K562 (cell line): ENCODE measurements at regions not wholly inside any gene's neighbourhood (a gene's known extent, or its start where the extent isn't known, plus 50 kb on each side); places are given as distances from the start of the nearest gene placed in this dataset.

Source experiments
- ATAC-seq: fragments of 200-7000 bp; cut with Tn5 transposase; 3 replicates; pipeline ENCODE4 v1.9.1; 2020; ENCODE audit warnings: moderate library complexity
- BruUV-seq: library from RNA; stranded (reverse); fragments of 400-500 nt; replicated peaks from 2 replicates; lab custom pipeline; 2021; lab: Mats Ljungman, UMichigan
- CTCF ChIA-PET: fragments of 300-600 bp; formaldehyde crosslinking; extraction: SDS; loops from one replicate; lab custom pipeline; 2021; ENCODE audit warnings: low intra/inter-chr PET ratio; lab: Yijun Ruan, JAX
- POLR2A ChIA-PET: fragments of 300-600, 350-650 bp; sonication (Branson Sonifier 250); formaldehyde crosslinking; extraction: SDS; loops from one replicate; lab custom pipeline; 2021; ENCODE audit warnings: antibody characterized with exemption, inconsistent platforms; lab: Yijun Ruan, JAX
- DNase-seq, 4 experiments: peaks; one replicate each; pipeline versions ENCODE4 v3.0.0 to v3.0.0-alpha.2; 2011 to 2018; ENCODE audit warnings: low spot score in 3 of 4, mixed read lengths in 3 of 4; ENCODE audit errors: extremely low read depth in 1 of 4
- FAIRE-seq: peaks from 2 replicates; lab custom pipeline; 2011; peaks lifted over from hg19 to GRCh38; lab: Jason Lieb, UNC
- H2AFZ ChIP-seq: 2 replicates; pipeline ENCODE4 v1.6.0; 2011; ENCODE audit warnings: low read depth, low read length, control low read depth, inconsistent platforms
- H3K27ac ChIP-seq: fragments of 200-600 bp; 3 replicates; pipeline ENCODE4 v1.8.0; 2011; ENCODE audit warnings: low read depth, mild to moderate bottlenecking, control low read depth, inconsistent platforms, low read length, moderate library complexity, mixed read lengths; ENCODE audit errors: extremely low read depth
- H3K27me3 ChIP-seq, 2 experiments: fragments of 300-600 bp in 1 of 2; 2 replicates in 1 of 2; 3 replicates in 1 of 2; pipeline versions ENCODE4 v1.6.0 to v1.8.0; 2011; ENCODE audit warnings: inconsistent platforms in 2 of 2, low read length in 2 of 2, mild to moderate bottlenecking in 1 of 2, mixed read lengths in 1 of 2, moderate library complexity in 1 of 2; ENCODE audit not compliant: control insufficient read depth in 2 of 2, insufficient read depth in 2 of 2
- H3K36me3 ChIP-seq: fragments of 300-600 bp; 3 replicates; pipeline ENCODE4 v1.8.0; 2011; ENCODE audit warnings: mild to moderate bottlenecking, low read length, inconsistent platforms; ENCODE audit not compliant: control insufficient read depth, insufficient read depth
- H3K4me1 ChIP-seq, 2 experiments: fragments of 200-600 bp in 1 of 2; replicated peaks in 1 of 2; 2 replicates in 1 of 2; 3 replicates in 1 of 2; pipeline versions ENCODE4 v1.5.1 to v1.8.0; 2011; ENCODE audit warnings: inconsistent platforms in 2 of 2, low read length in 2 of 2, mild to moderate bottlenecking in 1 of 2, mixed read lengths in 1 of 2, moderate library complexity in 1 of 2; ENCODE audit not compliant: control insufficient read depth in 2 of 2, insufficient read depth in 2 of 2
- H3K4me2 ChIP-seq: 2 replicates; pipeline ENCODE4 v1.6.1; 2011; ENCODE audit warnings: low read length, control low read depth, inconsistent platforms, mixed read lengths; ENCODE audit not compliant: insufficient read depth
- H3K4me3 ChIP-seq: fragments of 200-600 bp; sonication (generic), shearing (Covaris generic); 2 replicates; pipeline ENCODE4 v1.5.1; 2016; ENCODE audit warnings: control low read depth, inconsistent platforms
- H3K79me2 ChIP-seq: fragments of 200-600 bp; 3 replicates; pipeline ENCODE4 v1.8.0; 2011; ENCODE audit warnings: low read length, inconsistent platforms; ENCODE audit not compliant: control insufficient read depth, insufficient read depth
- H3K9ac ChIP-seq, 2 experiments: 2 replicates each; pipeline versions ENCODE4 v1.6.0 to v1.6.1; 2011; ENCODE audit warnings: low read depth in 2 of 2, low read length in 2 of 2, control low read depth in 1 of 2, inconsistent platforms in 1 of 2, mild to moderate bottlenecking in 1 of 2, mixed read lengths in 1 of 2; ENCODE audit not compliant: insufficient read depth in 1 of 2
- H3K9me1 ChIP-seq: one replicate; pipeline ENCODE4 v1.6.0; 2011; ENCODE audit warnings: inconsistent platforms, mild to moderate bottlenecking, low read length, moderate library complexity; ENCODE audit not compliant: control insufficient read depth, insufficient read depth
- H3K9me3 ChIP-seq: replicated peaks from 2 replicates; pipeline ENCODE4 v1.5.1; 2011; ENCODE audit warnings: low read depth, low read length, inconsistent platforms; ENCODE audit not compliant: control insufficient read depth, insufficient read depth
- H4K20me1 ChIP-seq: replicated peaks from 2 replicates; pipeline ENCODE4 v1.6.1; 2011; ENCODE audit warnings: low read length, inconsistent platforms, mixed read lengths; ENCODE audit not compliant: control insufficient read depth, insufficient read depth
- ARID3B ChIP-seq: fragments of 250-450 bp; sonication (Bioruptor Pico); IDR thresholded peaks from 2 replicates; pipeline ENCODE4 v1.4.0; 2020; ENCODE audit warnings: borderline replicate concordance
- ATF1 ChIP-seq, 2 experiments: fragments of 450-650 bp in 1 of 2; IDR thresholded peaks; 2 replicates each; pipeline ENCODE4 v1.6.1; 2016; ENCODE audit warnings: missing compliant biosample characterization in 1 of 2, missing genetic modification characterization in 1 of 2
- CBX8 ChIP-seq: fragments of 200-600 bp; sonication (generic); IDR thresholded peaks from 2 replicates; pipeline ENCODE4 v1.6.1; 2012; ENCODE audit warnings: borderline replicate concordance, mixed run types, low read depth, mild to moderate bottlenecking, moderate library complexity, mixed read lengths, low read length, control low read depth, inconsistent platforms; ENCODE audit not compliant: poor library complexity, severe bottlenecking; ENCODE audit errors: extremely low read depth
- CHD2 ChIP-seq: IDR thresholded peaks from 2 replicates; pipeline ENCODE4 v1.6.1; 2011; ENCODE audit warnings: low read depth, low read length
- DDX20 ChIP-seq: fragments of 450-650 bp; IDR thresholded peaks from 2 replicates; pipeline ENCODE4 v1.6.1; 2016; ENCODE audit warnings: missing genetic modification characterization, low read depth, mild to moderate bottlenecking, missing compliant biosample characterization, moderate library complexity
- DPF2 ChIP-seq: fragments of 450-650 bp; IDR thresholded peaks from 2 replicates; pipeline ENCODE4 v1.6.1; 2016
- E2F8 ChIP-seq: fragments of 450-650 bp; IDR thresholded peaks from 2 replicates; pipeline ENCODE4 v1.7.1; 2018; ENCODE audit warnings: mild to moderate bottlenecking, low read depth; ENCODE audit not compliant: partially characterized antibody
- FOXJ3 ChIP-seq: sonication (generic); formaldehyde crosslinking; IDR thresholded peaks from 2 replicates; pipeline ENCODE4 v1.4.0; 2020; ENCODE audit warnings: mild to moderate bottlenecking, missing genetic modification reagents
- HDAC2 ChIP-seq: fragments of 450-650 bp; IDR thresholded peaks from 2 replicates; pipeline ENCODE4 v1.6.1; 2016; ENCODE audit warnings: mild to moderate bottlenecking
- IRF2 ChIP-seq: sonication (generic); formaldehyde crosslinking; IDR thresholded peaks from 2 replicates; pipeline ENCODE4 v1.8.1; 2022; ENCODE audit warnings: mild to moderate bottlenecking, missing genetic modification reagents
- MAFG ChIP-seq: fragments of 450-650 bp; conservative IDR thresholded peaks from 2 replicates; pipeline ENCODE4 v1.6.1; 2016; ENCODE audit warnings: missing genetic modification characterization, missing compliant biosample characterization
- MAFK ChIP-seq: IDR thresholded peaks from 2 replicates; pipeline ENCODE4 v1.6.1; 2011; ENCODE audit warnings: low read length, improper control_type of control experiment
- NBN ChIP-seq: fragments of 450-650 bp; IDR thresholded peaks from 2 replicates; pipeline ENCODE4 v1.6.1; 2016; ENCODE audit warnings: low read depth, mild to moderate bottlenecking
- TBL1XR1 ChIP-seq, 2 experiments: IDR thresholded peaks; 2 replicates each; pipeline ENCODE4 v1.6.1; 2012; ENCODE audit warnings: improper control_type of control experiment in 2 of 2, low read length in 2 of 2, mild to moderate bottlenecking in 1 of 2
- TCF7L2 ChIP-seq: fragments of 150-350 bp; IDR thresholded peaks from 2 replicates; pipeline ENCODE4 v1.6.1; 2016; ENCODE audit warnings: low read depth, mild to moderate bottlenecking, low read length, moderate library complexity
- WHSC1 ChIP-seq: IDR thresholded peaks from one replicate; pipeline ENCODE4 v1.6.1; 2012; ENCODE audit warnings: low read length, control low read depth, inconsistent platforms
- ZBED1 ChIP-seq: IDR thresholded peaks from 2 replicates; pipeline ENCODE4 v1.6.1; 2014
- ZBTB17 ChIP-seq: fragments of 450-650 bp; formaldehyde crosslinking; IDR thresholded peaks from 2 replicates; pipeline ENCODE4 v1.4.0; 2020; ENCODE audit warnings: mild to moderate bottlenecking
- ZKSCAN8 ChIP-seq: fragments of 200-800 bp; sonication (Bioruptor generic); IDR thresholded peaks from 2 replicates; pipeline ENCODE4 v1.6.1; 2016; ENCODE audit warnings: missing genetic modification characterization, missing compliant biosample characterization
- ZNF133 ChIP-seq: fragments of 250-450 bp; sonication (Bioruptor Pico); IDR thresholded peaks from 2 replicates; pipeline ENCODE4 v1.4.0; 2020; ENCODE audit warnings: mild to moderate bottlenecking
- ZNF408 ChIP-seq: fragments of 250-450 bp; sonication (Bioruptor Pico); IDR thresholded peaks from 2 replicates; pipeline ENCODE4 v1.4.0; 2020; ENCODE audit warnings: low read depth, mild to moderate bottlenecking, moderate library complexity
- WGBS: fragments of 100-300 bp; shearing (Covaris generic); methylation state at CpG from one replicate; pipeline ENCODE4 v1.1.6; 2016; ENCODE audit warnings: low coverage, mixed read lengths; ENCODE audit not compliant: insufficient coverage; ENCODE audit errors: missing lambda C conversion rate; 5-methylcytosine and 5-hydroxymethylcytosine counted together
- in situ Hi-C: fragments of 300-500 bp; cut with MboI; formaldehyde crosslinking; loops from 4 replicates; pipeline ENCODE4 v1.15.0; 2018; ENCODE audit warnings: inconsistent platforms, mixed read lengths
- intact Hi-C: fragments of 100-400 bp; cut with micrococcal nuclease; formaldehyde crosslinking; loops from 2 replicates; pipeline ENCODE4 v1.14.2; 2022

GRCh38 chr6:143612186-143612585 lies 65.6 kb upstream of the PHACTR2 start (continued):
- TF ChIP-seq TBL1XR1 (IDR thresholded peaks at IDR 0.05; ENCODE audit: low read length in 2 of 2) (no peak), CHD2 (no peak), IRF2 (CRISPR knock-in tag) (no peak), ARID3B (CRISPR knock-in tag) (no peak), CBX8 (no peak), ZNF408 (CRISPR knock-in tag) (no peak)

GRCh38 chr6:143611580-143611979 lies 66.2 kb upstream of the PHACTR2 start:
- H3K27ac ChIP-seq: no peak overlapping the region
- DNase-seq (no peak), ATAC-seq (no peak), FAIRE-seq (no peak)
- H3K27me3 ChIP-seq: peaks cover 5 to 7% of the 10 kb centered on the region in 2 experiments; a peak in 4 of 5 replicates
- ChIA-PET POLR2A (no interaction called here), CTCF (no interaction called here)
- no peaks in the 10 kb centered on the region for H4K20me1 ChIP-seq
- TF ChIP-seq ZKSCAN8: no peak
- TF ChIP-seq MAFK: no peak
- no peak for TF ChIP-seq ZBED1
- no peak for TF ChIP-seq HDAC2
- TF ChIP-seq MAFG (tag): no peak
- TF ChIP-seq E2F8: no peak
- TF ChIP-seq NBN: no peak
- no peak for TF ChIP-seq WHSC1
- TF ChIP-seq ZNF133 (CRISPR knock-in tag): no peak
- no peak for TF ChIP-seq DDX20 (tag)
- no peak for TF ChIP-seq ZBTB17 (CRISPR knock-in tag)
- TF ChIP-seq ATF1 (CRISPR knock-in tag; IDR thresholded peaks at IDR 0.05): no peak
- TF ChIP-seq ATF1 (tag; IDR thresholded peaks at IDR 0.05): no peak
- TF ChIP-seq DPF2: no peak
- no peak for TF ChIP-seq TCF7L2
- TF ChIP-seq FOXJ3 (CRISPR knock-in tag): no peak
- no peaks in the 10 kb centered on the region for H3K4me1 ChIP-seq
- in situ Hi-C loops: no loop called here
- intact Hi-C loops: no loop called here
- no TSS peak for BruUV-seq
- H2AFZ ChIP-seq: no peak overlapping the region
- H3K9ac ChIP-seq: no peak overlapping the region
- H3K4me2 ChIP-seq: no peak overlapping the region
- 3% methylated on average over 5 of the region's 5 CpGs for WGBS
- H3K79me2 ChIP-seq: no peaks in the 10 kb centered on the region
- no peaks in the 10 kb centered on the region for H3K36me3 ChIP-seq
- no peaks in the 10 kb centered on the region for H3K9me1 ChIP-seq
- no peaks in the 10 kb centered on the region for H3K9me3 ChIP-seq
- no peak overlapping the region for H3K4me3 ChIP-seq
